ENCODE measurements at regions not wholly inside any gene's neighbourhood (a gene's known extent, or its start where the extent isn't known, plus 50 kb on each side); places are given as distances from the start of the nearest gene placed in this dataset.

DNA sequence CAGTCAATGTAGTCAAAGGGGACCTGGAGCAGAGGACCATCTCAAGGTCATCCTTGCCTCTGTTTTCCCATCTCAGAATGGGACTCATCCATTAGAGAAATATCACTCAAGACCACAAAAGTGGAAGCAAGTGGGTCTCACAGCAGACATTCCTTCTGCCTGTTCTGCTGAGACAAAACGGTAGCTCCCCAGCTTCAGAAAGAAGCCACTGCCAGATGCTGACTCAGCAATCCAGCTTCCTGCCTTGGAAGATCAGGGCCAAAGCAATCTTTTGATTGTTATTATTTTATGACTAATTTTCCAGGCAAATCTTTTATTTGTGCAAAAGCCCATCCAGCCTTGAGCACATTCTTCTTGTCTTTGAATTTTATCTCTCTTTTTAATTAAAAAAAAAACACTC, 86.8 kb downstream of the CCT6B start:
- Histone ChIP-seq H3K36me3 (ENCODE audit: control insufficient read depth, insufficient read depth, low read length) (no peaks in the 10 kb centered on the region), H3K27me3 (ENCODE audit: control insufficient read depth, insufficient read depth, low read length) (no peaks in the 10 kb centered on the region), H3K4me3 (ENCODE audit: low read depth, low read length) (no peak overlapping the region)
- no peak for FAIRE-seq
- TF ChIP-seq, protein P1, sequence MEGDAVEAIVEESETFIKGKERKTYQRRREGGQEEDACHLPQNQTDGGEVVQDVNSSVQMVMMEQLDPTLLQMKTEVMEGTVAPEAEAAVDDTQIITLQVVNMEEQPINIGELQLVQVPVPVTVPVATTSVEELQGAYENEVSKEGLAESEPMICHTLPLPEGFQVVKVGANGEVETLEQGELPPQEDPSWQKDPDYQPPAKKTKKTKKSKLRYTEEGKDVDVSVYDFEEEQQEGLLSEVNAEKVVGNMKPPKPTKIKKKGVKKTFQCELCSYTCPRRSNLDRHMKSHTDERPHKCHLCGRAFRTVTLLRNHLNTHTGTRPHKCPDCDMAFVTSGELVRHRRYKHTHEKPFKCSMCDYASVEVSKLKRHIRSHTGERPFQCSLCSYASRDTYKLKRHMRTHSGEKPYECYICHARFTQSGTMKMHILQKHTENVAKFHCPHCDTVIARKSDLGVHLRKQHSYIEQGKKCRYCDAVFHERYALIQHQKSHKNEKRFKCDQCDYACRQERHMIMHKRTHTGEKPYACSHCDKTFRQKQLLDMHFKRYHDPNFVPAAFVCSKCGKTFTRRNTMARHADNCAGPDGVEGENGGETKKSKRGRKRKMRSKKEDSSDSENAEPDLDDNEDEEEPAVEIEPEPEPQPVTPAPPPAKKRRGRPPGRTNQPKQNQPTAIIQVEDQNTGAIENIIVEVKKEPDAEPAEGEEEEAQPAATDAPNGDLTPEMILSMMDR (IDR thresholded peaks at IDR 0.05; ENCODE audit: insufficient read depth, low read length, severe bottlenecking) = no peak
- DNase-seq (ENCODE audit: low read depth) = no peak

DNA sequence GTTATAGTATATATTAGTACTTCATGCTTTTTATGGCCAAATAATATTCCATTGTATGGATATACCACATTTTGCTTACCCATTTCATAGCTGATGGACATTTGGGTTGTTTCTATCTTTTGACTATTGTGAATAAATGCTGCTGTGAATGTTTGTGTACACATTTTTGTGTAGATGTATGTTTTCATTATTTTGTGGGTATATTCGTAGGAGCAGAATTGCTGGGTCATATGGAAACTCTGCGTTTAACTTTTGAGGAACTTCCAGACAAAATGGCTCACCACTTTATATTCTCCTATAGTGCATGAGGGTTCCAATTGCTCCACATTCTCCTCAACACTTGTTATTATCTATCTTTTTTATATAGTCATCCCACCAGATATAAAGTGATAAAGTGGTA, 88.6 kb downstream of the CCT6B start:
- FAIRE-seq (no peak), DNase-seq (ENCODE audit: low read depth) (no peak)
- H3K36me3 ChIP-seq (ENCODE audit: control insufficient read depth, insufficient read depth, low read length) = no peaks in the 10 kb centered on the region
- no peaks in the 10 kb centered on the region for H3K27me3 ChIP-seq (ENCODE audit: control insufficient read depth, insufficient read depth, low read length)
- no peak overlapping the region for H3K4me3 ChIP-seq (ENCODE audit: low read depth, low read length)
- TF ChIP-seq, protein P1 (IDR thresholded peaks at IDR 0.05; ENCODE audit: insufficient read depth, low read length, severe bottlenecking) = no peak

DNA sequence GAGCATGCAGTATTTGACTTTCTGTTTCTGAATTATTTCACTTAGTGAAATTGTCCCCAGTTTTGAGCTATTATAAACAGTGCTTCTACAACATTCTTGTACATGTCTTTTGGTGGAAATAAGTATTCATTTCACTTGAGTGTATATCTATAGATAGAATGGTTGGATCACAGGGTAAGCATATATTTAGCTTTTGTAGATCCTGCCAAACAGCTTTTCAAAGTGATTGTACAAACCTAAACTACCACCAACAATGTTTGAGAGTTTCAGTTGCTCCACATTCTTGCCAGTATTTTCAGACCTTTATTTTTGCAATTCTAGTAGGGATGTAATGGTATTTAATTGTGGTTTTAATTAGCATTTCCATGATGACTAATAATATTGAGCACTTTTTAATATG, 91.6 kb downstream of the CCT6B start:
- H3K4me3 ChIP-seq (ENCODE audit: low read depth, low read length) = no peak overlapping the region

DNA sequence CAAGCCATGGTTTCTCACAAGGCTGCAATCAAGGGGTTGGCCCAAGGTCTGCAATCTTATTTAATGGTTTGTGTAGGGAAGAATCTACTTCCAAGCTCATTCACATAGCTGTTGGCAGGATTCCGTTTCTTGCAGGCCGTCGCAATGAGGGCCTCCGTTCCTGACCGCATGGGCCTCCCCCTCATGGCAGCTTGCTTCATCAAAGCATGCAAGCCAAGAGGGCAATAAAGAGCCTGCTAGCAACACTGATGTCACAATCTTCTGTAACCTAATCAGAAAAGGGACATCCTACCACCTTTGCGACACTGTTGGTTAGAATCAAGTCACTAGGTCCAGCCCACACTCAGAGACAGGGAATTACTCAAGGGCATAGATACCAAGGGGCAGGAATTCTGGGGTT, 95.5 kb downstream of the CCT6B start:
- FAIRE-seq (no peak), DNase-seq (ENCODE audit: low read depth) (no peak)
- TF ChIP-seq, protein P1 (IDR thresholded peaks at IDR 0.05; ENCODE audit: insufficient read depth, low read length, severe bottlenecking) = no peak
- Histone ChIP-seq H3K27me3 (ENCODE audit: control insufficient read depth, insufficient read depth, low read length) (no peaks in the 10 kb centered on the region), H3K36me3 (ENCODE audit: control insufficient read depth, insufficient read depth, low read length) (no peaks in the 10 kb centered on the region), H3K4me3 (ENCODE audit: low read depth, low read length) (no peak overlapping the region)

More for the DNA sequence above, 91.6 kb downstream of the CCT6B start:
- FAIRE-seq (no peak), DNase-seq (ENCODE audit: low read depth) (no peak)
- no peaks in the 10 kb centered on the region for H3K36me3 ChIP-seq (ENCODE audit: control insufficient read depth, insufficient read depth, low read length)
- TF ChIP-seq, protein P1 (IDR thresholded peaks at IDR 0.05; ENCODE audit: insufficient read depth, low read length, severe bottlenecking) = no peak
- no peaks in the 10 kb centered on the region for H3K27me3 ChIP-seq (ENCODE audit: control insufficient read depth, insufficient read depth, low read length)

DNA sequence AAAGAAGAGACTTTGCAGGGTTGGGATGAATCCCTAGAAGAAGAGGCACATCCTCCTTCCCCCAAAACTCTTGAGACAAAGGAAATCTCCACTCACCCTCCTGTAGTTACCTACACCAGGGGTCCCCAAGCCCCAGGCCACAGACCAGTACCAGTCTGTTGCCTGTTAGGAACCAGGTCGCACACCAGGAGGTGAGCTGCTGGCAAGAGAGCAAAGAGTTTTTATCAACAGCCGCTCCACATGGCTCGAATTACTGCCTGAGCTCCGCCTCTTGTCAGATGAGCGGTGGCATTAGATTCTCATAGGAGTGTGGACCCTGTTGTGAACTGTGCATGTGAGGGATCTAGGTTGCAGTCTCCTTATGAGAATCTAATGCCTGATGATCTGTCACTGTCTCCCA, 98.9 kb downstream of the CCT6B start:
- Histone ChIP-seq H3K4me3 (ENCODE audit: low read depth, low read length) (no peak overlapping the region), H3K36me3 (ENCODE audit: control insufficient read depth, insufficient read depth, low read length) (no peaks in the 10 kb centered on the region), H3K27me3 (ENCODE audit: control insufficient read depth, insufficient read depth, low read length) (no peaks in the 10 kb centered on the region)
- TF ChIP-seq, protein P1 (IDR thresholded peaks at IDR 0.05; ENCODE audit: insufficient read depth, low read length, severe bottlenecking) = no peak
- DNase-seq (ENCODE audit: low read depth) (no peak), FAIRE-seq (no peak)

DNA sequence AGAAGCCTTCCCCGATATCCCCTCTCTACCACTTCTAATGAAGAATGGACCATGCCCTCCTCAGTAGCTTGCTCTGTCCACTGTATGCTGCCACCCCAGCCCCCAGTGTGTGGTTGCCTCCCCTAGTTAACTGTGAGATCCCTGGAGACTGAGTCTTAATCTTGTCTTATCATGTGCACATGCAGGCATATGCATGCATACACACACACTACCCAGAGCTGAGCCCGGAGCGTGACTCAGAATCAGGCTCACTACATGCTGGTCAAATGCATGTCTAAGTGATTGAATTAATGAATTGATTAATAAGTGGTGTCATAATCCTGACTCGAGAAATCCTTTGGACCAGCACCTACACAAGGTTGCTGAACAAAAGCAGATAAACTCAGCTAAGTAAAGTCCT, 99.4 kb downstream of the CCT6B start:
- Histone ChIP-seq H3K36me3 (ENCODE audit: control insufficient read depth, insufficient read depth, low read length) (no peaks in the 10 kb centered on the region), H3K27me3 (ENCODE audit: control insufficient read depth, insufficient read depth, low read length) (no peaks in the 10 kb centered on the region), H3K4me3 (ENCODE audit: low read depth, low read length) (no peak overlapping the region)
- FAIRE-seq (no peak), DNase-seq (ENCODE audit: low read depth) (no peak)
- TF ChIP-seq, protein P1 (IDR thresholded peaks at IDR 0.05; ENCODE audit: insufficient read depth, low read length, severe bottlenecking) = no peak
